ENCODE measurements at regions not wholly inside any gene's neighbourhood (a gene's known extent, or its start where the extent isn't known, plus 50 kb on each side); places are given as distances from the start of the nearest gene placed in this dataset.

DNA sequence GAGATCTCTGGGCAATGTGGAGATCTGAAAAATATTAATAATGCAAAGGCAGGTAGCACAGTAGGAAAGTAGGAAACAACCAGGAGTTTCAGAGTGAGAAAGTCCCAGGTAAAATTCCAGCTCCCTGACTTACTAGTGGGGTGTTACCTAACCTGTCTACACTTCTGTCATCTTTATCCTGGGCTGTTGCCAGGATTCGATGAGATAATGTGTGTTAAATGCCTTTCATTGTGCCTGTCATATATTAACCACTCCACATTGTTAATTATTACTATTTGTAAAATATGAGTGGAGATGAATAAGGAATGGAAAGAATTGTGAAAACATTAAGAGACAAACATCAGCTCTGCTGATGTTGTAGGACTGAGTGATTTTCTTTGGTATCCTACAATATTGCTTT lies 50.0 kb upstream of the FRMD4A start:
- DNase-seq (no peak), ATAC-seq (no peak)
- H3K4me3 Mint-ChIP-seq: no peak overlapping the region
- H3K36me3 Mint-ChIP-seq (ENCODE audit: low read depth): peaks cover 2% of the 10 kb centered on the region
- H3K27me3 Mint-ChIP-seq: peaks cover 58% of the 10 kb centered on the region
- no peak overlapping the region for H3K27ac Mint-ChIP-seq
- H3K9me3 ChIP-seq (ENCODE audit: control insufficient read depth, low read length, poor library complexity, severe bottlenecking): no peaks in the 10 kb centered on the region
- peaks cover 22% of the 10 kb centered on the region for H3K4me1 Mint-ChIP-seq

Data from T-helper 17 cell (primary cell).